GM19395 (cell line): ENCODE measurements at regions not wholly inside any gene's neighbourhood (a gene's known extent, or its start where the extent isn't known, plus 50 kb on each side); places are given as distances from the start of the nearest gene placed in this dataset.

Experiments
- ATAC-seq: cut with Tn5 transposase; IDR thresholded peaks from one replicate; pipeline ENCODE4 v1.9.1; 2021; ENCODE audit warnings: mild to moderate bottlenecking, moderate library complexity; ENCODE audit not compliant: unreplicated experiment

DNA sequence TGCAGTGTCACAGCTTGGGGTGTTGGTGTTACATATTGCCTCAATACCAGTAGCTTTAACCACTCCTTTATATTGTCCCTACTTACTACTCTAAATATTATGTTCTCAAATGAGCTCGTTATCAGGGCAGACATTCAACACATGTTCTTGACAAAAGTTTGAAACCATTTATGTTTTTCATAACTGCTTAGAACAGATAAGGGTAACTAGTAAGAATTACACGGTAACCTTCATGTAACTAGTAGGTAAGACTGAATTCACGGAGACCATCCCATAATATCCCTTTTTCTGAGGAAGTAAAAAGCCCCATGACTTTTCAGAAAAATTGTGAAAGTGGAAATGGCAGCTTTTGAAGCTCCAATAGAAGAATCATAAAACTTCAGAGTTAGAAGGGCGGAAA is 59.6 kb upstream of the CENPW start:
- ATAC-seq, result no peak

- no peak for ATAC-seq
Observed at GRCh38 chr6:126285871-126286365, 54.0 kb upstream of the CENPW start.
